ENCODE measurements at regions not wholly inside any gene's neighbourhood (a gene's known extent, or its start where the extent isn't known, plus 50 kb on each side); places are given as distances from the start of the nearest gene placed in this dataset.

DNA sequence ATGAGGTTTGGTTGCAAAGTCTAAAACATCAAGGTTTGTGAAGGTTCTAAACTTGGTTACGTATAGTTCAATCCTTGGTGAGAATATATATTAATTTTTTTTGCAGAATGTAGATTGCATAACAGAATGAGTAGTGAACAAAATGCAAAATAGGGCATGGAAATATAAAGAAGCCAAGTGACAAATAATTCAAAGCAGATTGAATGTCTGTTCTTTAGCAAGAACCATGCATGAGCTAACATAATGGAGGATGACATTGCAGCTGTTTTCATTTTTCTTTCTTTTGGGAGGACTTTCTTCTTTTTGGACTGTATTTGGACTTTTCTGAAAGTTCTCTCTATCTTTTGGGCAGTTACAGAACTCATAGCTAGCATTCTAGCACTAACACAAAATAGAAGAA lies 194.8 kb upstream of the MRPS30 start:
- Histone ChIP-seq H4K20me1 (ENCODE audit: insufficient read depth, low read length) (no peaks in the 10 kb centered on the region), H3K9me3 (ENCODE audit: insufficient read depth, low read length) (no peaks in the 10 kb centered on the region), H3K79me2 (ENCODE audit: low read length) (no peaks in the 10 kb centered on the region), H3K4me1 (ENCODE audit: low read length) (no peaks in the 10 kb centered on the region), H3K9ac (ENCODE audit: low read length) (no peak overlapping the region), H3K4me3 (ENCODE audit: low read length) (no peak overlapping the region), H3K27ac (ENCODE audit: low read length) (no peak overlapping the region), H3K4me2 (ENCODE audit: low read length) (no peak overlapping the region), H3K36me3 (replicated peaks; ENCODE audit: low read depth, low read length) (no peaks in the 10 kb centered on the region), H3K27me3 (ENCODE audit: low read depth, low read length) (no peaks in the 10 kb centered on the region), H2AFZ (ENCODE audit: low read depth, low read length) (no peak overlapping the region)
- TF ChIP-seq EZH2phosphoT487 (IDR thresholded peaks at IDR 0.05; ENCODE audit: low read depth) = no peak
- TF ChIP-seq, protein P1, sequence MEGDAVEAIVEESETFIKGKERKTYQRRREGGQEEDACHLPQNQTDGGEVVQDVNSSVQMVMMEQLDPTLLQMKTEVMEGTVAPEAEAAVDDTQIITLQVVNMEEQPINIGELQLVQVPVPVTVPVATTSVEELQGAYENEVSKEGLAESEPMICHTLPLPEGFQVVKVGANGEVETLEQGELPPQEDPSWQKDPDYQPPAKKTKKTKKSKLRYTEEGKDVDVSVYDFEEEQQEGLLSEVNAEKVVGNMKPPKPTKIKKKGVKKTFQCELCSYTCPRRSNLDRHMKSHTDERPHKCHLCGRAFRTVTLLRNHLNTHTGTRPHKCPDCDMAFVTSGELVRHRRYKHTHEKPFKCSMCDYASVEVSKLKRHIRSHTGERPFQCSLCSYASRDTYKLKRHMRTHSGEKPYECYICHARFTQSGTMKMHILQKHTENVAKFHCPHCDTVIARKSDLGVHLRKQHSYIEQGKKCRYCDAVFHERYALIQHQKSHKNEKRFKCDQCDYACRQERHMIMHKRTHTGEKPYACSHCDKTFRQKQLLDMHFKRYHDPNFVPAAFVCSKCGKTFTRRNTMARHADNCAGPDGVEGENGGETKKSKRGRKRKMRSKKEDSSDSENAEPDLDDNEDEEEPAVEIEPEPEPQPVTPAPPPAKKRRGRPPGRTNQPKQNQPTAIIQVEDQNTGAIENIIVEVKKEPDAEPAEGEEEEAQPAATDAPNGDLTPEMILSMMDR (IDR thresholded peaks at IDR 0.05; ENCODE audit: low read depth, low read length) = no peak

DNA sequence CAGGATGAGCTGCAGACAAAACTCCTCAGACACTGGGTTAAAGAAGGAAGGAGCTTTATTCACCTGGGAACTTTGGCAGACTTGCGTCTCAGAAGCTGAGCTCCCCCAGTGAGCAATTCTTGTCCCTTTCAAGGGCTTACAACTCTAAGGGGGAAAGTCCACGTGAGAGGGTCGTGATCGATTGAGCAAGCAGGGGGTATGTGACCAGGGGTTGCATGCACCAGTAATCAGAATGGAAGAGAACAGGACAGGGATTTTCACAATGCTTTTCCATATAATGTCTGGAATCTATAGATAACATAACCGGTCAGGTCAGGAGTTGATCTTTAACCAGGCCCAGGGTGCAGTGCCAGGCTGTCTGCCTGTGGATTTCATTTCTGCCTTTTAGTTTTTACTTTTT lies 202.8 kb upstream of the MRPS30 start:
- H3K9me3 ChIP-seq (ENCODE audit: insufficient read depth, low read length) = no peaks in the 10 kb centered on the region
- no peaks in the 10 kb centered on the region for H3K4me1 ChIP-seq (ENCODE audit: low read length)
- H3K36me3 ChIP-seq (replicated peaks; ENCODE audit: low read depth, low read length) = no peaks in the 10 kb centered on the region
- no peaks in the 10 kb centered on the region for H4K20me1 ChIP-seq (ENCODE audit: insufficient read depth, low read length)
- no peak overlapping the region for H2AFZ ChIP-seq (ENCODE audit: low read depth, low read length)
- no peak overlapping the region for H3K4me3 ChIP-seq (ENCODE audit: low read length)
- H3K4me2 ChIP-seq (ENCODE audit: low read length) = no peak overlapping the region
- no peaks in the 10 kb centered on the region for H3K27me3 ChIP-seq (ENCODE audit: low read depth, low read length)
- no peaks in the 10 kb centered on the region for H3K79me2 ChIP-seq (ENCODE audit: low read length)
- no peak overlapping the region for H3K9ac ChIP-seq (ENCODE audit: low read length)
- no peak overlapping the region for H3K27ac ChIP-seq (ENCODE audit: low read length)
- no peak for TF ChIP-seq EZH2phosphoT487 (IDR thresholded peaks at IDR 0.05; ENCODE audit: low read depth)
- TF ChIP-seq, protein P1 (IDR thresholded peaks at IDR 0.05; ENCODE audit: low read depth, low read length) = no peak

DNA sequence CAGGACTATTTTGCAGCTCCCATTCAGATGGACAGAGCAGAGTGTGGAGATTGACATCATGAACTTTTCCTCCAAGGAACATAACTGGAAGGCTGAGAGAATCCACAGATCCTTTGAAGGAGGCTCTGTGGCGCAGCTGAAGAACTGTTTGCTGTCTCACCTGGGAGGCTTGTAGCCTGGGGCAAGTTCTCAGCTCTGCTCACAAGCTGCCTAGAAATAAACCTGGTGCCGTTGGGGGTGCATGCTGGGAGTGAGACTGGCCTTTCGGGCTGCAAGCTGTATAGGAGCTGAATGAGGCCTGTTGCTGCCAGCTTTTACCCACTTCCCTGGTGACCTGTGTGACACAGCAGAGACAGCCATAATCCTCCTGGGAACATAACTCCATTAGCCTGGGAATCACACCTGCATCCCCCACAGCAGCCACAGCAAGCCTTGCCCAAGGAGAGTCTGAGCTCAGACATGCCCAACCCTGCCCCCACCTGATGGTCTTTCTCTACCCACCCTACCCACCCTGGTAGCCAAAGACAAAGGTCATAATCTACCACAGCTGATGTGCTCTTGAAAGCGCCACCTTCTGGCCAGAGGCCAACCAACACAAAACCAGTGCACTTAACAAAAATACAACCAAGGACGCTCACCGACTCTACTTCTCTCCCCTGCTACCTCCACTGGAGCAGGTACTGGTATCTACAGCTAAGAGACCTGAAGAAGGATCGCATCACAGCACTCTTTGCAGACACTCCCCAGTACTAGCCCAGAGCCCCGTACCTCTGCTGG lies 205.1 kb upstream of the MRPS30 start:
- no peak overlapping the region for H2AFZ ChIP-seq (ENCODE audit: low read depth, low read length)

DNA sequence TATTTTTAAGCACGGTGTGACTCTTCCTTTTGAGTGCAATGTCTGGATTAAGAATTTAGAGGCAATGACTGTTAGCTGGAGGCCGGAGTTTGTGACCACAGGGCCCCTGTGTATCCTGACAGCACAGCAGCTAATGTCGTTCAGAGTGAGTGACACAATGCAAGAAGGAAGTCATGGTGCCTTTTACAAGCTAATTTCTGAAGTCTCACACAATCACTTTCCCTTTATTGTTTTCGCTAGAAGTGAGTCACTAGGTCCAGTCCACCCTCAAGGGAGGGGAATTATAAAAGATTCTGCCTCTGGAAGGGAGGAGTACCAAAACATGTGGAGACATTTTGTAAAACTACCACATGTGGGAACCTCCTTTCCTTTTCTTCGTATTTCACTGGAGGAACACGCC lies 185.5 kb upstream of the FGF10 start:
- no peak overlapping the region for H2AFZ ChIP-seq (ENCODE audit: low read depth, low read length)

More for the DNA sequence above, 205.1 kb upstream of the MRPS30 start:
- no peaks in the 10 kb centered on the region for H3K27me3 ChIP-seq (ENCODE audit: low read depth, low read length)
- H3K36me3 ChIP-seq (replicated peaks; ENCODE audit: low read depth, low read length) = no peaks in the 10 kb centered on the region
- H3K4me2 ChIP-seq (ENCODE audit: low read length) = no peak overlapping the region
- H3K27ac ChIP-seq (ENCODE audit: low read length) = no peak overlapping the region
- H3K4me1 ChIP-seq (ENCODE audit: low read length) = no peaks in the 10 kb centered on the region
- H3K79me2 ChIP-seq (ENCODE audit: low read length) = no peaks in the 10 kb centered on the region
- H3K4me3 ChIP-seq (ENCODE audit: low read length) = no peak overlapping the region
- H3K9ac ChIP-seq (ENCODE audit: low read length) = no peak overlapping the region
- no peaks in the 10 kb centered on the region for H4K20me1 ChIP-seq (ENCODE audit: insufficient read depth, low read length)
- no peaks in the 10 kb centered on the region for H3K9me3 ChIP-seq (ENCODE audit: insufficient read depth, low read length)
- TF ChIP-seq EZH2phosphoT487 (IDR thresholded peaks at IDR 0.05; ENCODE audit: low read depth) = no peak

More for the DNA sequence above, 185.5 kb upstream of the FGF10 start:
- no peak for TF ChIP-seq EZH2phosphoT487 (IDR thresholded peaks at IDR 0.05; ENCODE audit: low read depth)
- TF ChIP-seq, protein P1 (IDR thresholded peaks at IDR 0.05; ENCODE audit: low read depth, low read length) = no peak
- Histone ChIP-seq H3K9me3 (ENCODE audit: insufficient read depth, low read length) (no peaks in the 10 kb centered on the region), H3K4me3 (ENCODE audit: low read length) (no peak overlapping the region), H3K27me3 (ENCODE audit: low read depth, low read length) (no peaks in the 10 kb centered on the region), H3K4me2 (ENCODE audit: low read length) (no peak overlapping the region), H3K9ac (ENCODE audit: low read length) (no peak overlapping the region), H3K4me1 (ENCODE audit: low read length) (no peaks in the 10 kb centered on the region), H4K20me1 (ENCODE audit: insufficient read depth, low read length) (no peaks in the 10 kb centered on the region), H3K27ac (ENCODE audit: low read length) (no peak overlapping the region), H3K79me2 (ENCODE audit: low read length) (no peaks in the 10 kb centered on the region), H3K36me3 (replicated peaks; ENCODE audit: low read depth, low read length) (no peaks in the 10 kb centered on the region)
